ENCODE measurements at regions not wholly inside any gene's neighbourhood (a gene's known extent, or its start where the extent isn't known, plus 50 kb on each side); places are given as distances from the start of the nearest gene placed in this dataset.

DNA sequence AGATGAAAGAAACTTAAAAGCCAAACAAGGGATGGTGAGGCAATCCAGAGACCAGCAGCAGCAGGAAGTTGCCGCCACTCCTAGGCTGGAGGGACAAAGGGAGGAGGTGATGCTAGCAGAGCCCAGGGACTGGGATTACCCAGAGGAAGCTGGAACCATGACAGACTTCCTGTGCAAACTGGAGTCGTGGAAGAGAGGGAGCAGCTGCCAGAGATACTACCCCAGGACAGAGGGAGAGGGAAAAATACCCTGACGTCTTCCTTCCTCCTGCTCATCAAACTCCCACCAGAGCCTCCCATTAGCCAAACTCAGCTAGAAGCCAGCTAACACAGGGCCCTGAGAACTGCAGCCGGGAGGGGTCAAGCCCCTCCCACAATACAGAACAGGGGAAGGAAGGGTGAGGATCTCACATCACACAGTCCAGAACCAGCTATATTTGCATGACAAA, 101.2 kb upstream of the KLF3 start:
- no peak for DNase-seq (ENCODE audit: low read depth)

DNA sequence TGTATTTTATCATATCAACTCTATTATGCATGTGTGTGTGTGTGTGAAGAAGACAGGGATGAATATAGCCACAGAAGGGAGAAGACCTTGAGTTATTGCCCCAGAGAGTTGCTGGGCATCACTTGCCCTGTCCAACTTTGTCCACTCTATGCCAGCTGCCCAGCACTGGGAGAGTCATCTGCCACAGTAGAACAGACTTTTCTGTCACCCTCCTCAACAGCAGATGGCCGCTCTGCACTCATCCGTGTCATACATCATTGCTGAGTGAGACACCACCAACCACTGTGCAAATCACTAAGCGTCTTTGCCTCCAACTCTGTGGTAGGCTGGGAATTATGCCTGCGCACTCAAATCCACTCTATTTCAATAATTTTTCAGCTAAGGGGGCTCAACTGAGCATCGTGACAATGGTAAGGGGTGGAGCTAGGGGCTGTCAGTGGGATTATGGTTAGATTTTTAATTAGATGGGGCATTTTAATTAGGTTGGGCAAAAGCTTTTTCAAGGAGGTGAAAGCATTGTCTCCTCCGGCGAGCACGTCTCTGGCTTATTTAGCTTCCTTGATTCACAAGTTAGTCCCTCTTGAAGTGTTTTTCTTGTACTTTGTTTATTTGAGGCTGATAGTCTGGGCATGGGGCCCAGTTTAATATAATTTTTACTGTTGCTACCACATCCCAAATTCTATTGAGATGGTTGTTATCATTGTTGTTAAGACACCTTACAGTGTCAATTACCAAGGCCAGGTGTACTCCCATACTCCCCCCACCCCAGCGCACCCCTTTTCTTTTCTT, 100.1 kb upstream of the KLF3 start:
- DNase-seq (ENCODE audit: low read depth) = no peak

DNA sequence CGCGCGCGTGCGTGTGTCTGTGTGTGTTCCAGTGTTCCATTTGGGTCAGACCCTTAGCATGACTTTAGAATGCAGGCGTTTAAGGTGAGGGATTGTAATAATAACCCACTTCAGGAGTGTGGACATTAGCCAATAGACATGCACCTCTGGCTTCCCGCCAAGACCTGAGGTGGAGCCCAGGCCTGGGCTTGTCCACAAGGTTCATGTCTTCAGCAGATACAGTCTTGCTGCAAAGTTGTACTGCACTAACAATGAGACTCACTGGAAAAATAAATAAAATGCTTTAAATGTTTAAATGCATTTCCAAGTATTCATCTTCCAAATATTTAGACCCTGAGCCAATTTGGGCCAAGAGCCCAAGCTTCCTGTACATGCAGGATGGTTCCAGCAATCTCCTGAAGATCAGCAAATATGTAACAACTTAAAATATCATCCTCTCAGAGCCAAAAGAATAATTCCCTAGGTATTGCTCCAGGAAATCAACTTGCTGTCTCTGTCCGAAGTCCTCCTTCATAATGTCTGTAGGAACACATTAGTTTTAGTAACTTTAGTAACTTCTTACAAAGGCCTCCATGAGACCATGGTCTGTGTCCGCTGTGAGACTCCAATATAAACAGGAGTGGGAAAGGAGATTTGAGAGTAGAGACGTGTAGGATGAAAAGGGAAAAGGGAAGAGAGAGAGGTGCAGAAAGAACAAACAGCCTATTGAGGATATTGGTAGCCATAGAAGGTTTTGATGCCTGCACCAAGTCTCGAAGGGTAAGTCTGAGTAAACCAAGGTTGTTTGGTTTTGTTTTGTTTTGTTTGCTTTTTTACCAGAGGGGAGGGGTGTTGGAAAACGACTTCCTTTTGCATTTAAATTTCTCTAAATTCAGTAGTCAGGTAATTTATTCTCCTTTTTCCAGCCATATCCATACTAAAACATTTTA, 98.5 kb upstream of the KLF3 start:
- DNase-seq (ENCODE audit: low read depth) = no peak

DNA sequence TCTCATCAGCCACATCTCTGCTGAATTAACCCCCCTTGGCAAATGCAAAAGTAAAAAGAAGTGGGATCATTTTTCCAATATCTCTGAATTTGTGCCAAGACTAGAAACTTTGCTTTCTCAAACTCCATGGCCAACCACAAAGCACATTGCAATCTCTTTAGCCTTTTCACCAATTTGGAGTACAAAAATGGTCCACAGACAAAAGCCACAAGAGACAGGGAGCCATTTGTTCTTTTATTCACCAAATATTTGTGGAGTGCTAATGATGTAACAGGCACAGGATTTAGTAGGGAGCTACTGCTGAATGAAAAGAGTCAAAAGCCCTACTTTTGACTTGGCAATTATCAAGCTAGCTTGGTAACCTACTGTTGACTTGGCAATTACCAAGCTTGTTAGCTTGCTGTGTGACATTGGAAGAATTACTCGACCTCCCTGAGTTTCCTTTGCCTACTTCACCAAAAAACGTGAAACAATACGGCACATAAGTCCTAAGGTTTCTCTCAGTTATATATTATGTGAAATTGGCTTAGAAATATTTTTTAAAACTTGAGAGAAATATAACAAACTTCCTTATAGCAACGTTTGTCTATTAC, 97.1 kb upstream of the KLF3 start:
- no peak for DNase-seq (ENCODE audit: low read depth)

DNA sequence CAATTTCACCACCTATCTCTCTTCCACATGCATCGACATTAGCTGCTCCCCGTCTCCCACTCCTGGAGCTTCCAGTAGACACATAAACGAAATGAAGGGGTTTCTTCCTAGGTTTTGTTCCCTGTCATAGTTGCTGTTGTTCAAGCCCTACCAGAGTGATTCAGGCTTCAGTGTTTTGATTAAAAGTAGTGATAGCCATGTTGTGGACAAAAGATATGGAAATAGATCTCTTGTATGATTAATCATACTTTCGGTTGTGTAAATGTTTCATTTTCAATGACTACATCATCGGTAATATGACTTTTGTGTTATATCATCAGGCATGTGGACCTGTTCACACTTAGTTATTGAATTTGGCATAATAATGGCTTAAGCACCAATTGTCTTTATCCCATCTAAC, 96.5 kb upstream of the KLF3 start:
- DNase-seq (ENCODE audit: low read depth) = no peak

DNA sequence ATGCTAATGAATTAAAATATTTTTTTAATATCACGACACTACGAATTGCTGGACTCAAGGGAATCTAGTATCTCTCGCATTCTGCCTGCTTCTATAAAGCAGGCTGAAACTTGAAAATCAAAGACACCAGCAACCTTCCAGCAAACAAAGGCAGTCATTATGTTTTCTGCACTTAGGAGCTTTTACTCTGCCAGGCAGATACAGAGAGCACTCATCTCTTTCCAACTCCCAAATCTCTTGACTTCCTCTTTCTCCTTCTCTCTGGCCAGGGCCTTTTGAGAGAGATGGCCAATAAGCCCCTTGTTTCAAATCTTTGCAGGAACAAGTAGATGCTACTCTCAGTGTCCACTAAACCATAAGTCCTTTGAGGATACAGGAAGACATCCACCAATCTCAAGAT, 95.2 kb upstream of the KLF3 start:
- no peak for DNase-seq (ENCODE audit: low read depth)

DNA sequence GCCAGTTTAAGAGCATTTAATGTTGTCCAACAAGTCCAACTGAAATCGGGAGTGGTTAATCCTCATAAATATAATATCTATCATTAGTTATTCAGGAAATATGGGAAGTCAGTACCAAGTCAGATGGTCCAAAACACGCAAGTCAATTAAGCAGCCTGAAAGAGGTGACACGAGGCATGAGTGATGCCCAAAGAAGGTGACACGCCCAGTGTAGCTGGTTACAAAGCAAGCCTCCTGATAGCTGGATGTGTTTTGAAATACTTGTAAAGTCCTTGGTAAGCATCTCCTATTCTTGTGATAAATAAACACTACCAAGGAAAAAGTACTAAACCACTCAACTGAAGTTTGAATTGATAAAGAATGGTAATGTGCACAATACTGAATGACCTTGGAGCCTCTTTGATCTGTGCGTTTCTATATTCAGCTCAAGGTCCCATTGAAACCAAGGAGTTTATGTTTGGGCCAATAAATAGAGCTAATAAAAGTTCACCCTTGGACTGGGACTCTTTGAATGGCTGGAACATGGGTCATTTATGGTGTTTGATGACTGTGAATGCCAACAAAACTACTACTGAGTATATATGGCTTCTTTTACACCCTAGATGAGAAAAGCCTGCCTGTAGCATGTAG, 93.2 kb upstream of the KLF3 start:
- no peak for DNase-seq (ENCODE audit: low read depth)

DNA sequence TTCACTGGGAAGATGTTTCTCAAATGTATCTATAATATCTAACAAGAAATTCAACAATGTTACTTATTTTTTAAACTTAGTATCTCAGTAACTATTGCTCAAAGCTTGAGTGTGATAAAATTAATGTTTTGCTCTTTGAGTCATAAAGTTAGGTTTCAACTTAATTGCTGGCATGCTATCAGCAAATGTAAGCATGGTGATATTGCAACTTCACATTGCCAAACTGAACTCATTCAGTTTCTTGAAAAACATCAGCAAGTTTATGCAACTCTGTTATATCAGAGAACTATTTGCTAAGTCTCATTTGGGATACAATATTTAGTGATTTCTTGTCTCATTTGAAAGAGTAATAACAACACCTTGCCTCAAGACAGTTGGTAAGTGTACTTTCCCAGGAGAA, 91.2 kb upstream of the KLF3 start:
- DNase-seq (ENCODE audit: low read depth) = no peak

DNA sequence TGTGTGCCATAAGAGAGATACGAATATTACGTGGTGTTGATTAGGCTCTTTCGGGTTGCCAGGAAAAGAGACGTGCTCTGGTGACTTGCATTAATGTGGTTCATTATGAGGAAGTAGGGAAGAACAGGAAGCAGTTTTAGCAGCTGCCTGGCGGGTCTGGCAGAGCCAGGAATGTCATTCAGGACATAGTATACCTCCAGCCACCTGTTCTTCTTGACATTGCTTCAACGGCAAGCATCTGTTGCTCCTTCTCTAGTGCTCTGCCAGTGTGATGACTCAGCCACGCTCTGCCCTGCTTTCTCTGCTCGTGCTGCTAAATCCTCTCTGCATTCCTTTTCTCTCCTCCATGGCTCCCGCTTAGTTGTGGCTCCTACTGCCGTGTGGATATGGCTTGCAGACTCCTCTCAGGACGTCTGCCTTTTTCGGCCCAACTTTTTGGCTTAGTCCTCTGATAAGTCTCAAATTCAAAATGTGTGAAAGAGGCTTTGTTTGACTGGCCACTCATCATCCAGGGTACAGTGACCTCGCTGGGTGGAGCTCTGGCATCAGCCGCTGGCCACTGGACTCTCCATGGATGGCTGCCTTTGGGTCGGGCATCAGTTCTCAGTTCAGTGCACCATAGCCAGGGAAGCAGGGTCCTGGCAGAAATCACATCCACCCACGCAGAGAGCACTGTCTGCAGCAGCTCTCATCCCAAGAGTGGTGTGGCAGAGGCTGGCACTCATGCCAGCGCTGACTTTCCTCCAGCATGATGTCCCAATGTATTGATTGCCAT, 89.3 kb upstream of the KLF3 start:
- DNase-seq (ENCODE audit: low read depth) = no peak

DNA sequence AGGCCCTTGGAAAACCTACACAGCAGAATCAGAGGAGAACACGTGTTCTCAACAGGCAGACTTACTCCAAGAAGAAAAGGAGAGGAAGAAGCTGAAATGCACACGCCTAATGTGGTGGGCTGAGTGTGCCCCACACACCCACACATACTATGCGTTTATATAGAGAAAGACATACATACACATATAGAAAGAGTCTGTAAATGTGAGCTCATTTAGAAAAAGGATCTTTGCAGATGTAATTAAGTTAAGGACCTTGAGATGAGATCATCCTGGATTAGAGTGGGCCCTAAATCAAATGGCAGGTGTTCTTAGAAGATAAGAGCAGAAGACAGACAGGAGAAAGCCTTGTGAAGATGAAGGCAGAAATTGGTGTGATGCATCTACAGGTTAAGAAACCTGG, 87.2 kb upstream of the KLF3 start:
- DNase-seq (ENCODE audit: low read depth) = no peak

DNA sequence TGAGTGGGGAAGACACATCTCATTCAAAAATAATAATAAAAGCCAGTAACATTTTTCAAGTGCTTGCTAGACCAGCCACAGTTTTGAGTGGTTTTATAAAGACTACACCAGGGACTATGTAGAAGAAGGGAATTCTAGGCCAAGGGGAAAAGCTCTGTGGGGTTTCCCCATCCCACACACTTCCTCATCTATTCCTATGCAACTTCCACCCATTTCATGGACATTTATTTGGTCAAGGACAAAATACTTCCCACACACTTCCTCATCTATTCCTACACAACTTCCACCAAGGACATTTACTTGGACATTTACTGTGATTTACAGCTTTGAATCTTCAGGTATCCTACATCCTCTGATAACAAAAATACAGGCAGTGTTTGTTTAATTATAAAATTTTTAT, 86.5 kb upstream of the KLF3 start:
- DNase-seq (ENCODE audit: low read depth) = no peak

DNA sequence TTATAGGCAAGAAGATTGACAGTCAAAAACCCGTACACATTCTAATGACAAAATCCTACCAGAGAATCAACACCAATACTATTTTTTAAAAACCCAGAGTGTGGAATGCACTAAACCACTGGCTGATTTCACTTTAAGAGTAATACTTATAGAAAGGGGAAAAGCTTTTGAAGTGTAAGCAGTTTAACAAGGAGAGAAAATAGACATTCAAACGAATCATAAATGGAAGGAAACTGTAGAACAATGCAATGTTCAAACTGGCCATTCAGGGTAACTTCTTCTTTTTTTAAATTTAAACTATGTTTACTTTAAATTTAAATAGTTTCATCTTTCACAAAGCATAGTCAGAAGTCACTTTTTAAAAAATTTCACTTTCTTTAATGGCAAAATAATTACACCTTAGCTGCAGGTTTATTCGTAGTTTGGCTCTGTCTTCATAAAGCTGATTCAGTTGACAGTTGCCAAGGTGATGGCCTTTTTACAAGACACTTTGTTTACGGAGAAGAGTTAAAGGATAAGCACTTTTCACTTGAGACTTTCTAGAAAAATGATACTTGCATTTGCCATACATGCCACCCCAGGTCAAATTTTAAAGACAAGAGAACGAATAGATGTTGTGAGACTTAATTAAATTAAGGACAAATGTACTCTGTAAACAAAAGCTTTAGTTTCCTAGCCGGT, 82.4 kb upstream of the KLF3 start:
- no peak for DNase-seq (ENCODE audit: low read depth)

DNA sequence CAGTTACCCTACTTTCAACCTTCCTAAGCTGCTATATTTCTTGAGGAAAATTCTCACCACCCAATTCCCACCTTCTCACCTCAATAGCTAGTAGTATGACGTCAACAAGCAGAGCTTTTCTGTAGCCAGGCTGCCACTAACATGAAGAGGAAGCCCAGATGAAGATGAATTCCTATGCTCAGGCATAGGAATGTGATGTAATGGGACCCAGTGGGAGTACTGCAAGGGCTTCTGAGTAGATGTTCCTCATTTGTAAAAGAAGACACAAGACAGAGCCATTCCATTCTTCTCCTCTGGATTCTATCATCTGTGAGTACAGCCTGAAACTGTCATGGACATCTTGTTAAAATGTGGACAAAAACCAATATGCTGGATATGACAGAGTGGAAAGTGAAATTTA, 81.6 kb upstream of the KLF3 start:
- DNase-seq (ENCODE audit: low read depth) = no peak

DNA sequence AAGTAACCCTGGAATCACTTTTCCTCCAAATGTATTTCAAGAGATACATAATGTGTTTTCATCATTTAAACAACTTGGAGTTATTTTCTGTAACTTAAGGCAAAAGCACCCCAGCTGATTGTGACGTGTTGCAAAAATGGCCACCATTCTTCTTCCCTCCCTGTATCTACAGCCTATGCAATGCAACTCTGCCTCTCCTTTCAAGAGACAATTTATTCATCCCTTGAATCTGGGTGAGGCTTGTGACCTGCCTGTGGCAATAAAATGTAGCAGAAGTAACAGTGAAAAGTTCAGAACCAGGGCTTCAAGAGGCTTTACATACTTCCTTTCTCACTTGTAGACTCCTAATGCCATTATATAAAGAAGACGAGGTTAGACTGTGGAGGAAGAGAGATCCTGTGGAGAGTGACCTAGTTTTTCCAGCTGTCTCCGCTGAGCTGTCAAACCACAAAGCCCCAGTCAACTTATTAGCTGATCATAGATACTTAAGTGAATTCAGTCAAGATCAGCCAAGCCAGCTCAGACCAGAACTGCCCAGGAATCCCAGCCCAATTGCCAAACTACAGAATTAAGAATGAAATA, 81.0 kb upstream of the KLF3 start:
- no peak for DNase-seq (ENCODE audit: low read depth)

DNA sequence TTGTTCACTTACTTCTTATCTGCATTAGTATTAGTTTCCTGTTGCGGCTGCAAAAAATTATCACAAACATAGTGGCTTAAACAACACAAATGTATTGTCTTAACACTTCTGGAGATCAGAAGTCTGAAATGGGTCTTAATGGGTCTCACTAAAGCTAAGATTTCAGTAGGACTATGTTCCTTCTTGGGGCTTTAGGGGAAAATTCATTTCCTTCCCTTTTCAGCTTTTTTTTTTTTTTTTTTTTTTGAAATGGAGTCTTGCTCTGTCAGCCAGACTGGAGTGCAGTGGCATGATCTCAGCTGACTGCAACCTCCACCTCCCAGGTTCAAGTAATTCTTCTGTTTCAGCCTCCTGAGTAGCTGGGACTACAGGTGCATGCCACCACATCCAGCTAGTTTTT, 78.1 kb upstream of the KLF3 start:
- no peak for DNase-seq (ENCODE audit: low read depth)

DNA sequence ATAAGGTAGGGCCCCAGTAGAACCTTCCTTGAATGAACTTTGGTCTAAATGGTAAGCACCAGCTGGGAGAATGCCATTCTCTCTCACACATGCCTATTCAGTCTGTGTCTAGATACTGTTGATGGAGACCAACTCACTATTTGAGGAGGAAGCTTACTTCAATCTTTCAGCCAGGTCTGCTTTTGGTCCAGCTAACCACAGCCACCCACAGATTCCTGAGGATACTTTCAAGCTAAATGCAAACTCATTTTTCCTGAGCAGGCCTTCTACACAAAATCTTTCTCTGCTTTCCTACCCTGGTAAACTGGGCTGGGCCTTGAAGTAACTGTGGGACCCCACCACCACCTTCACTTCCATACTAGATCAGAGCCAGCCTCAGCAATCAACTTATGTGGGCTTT, 76.9 kb upstream of the KLF3 start:
- DNase-seq (ENCODE audit: low read depth) = no peak

DNA sequence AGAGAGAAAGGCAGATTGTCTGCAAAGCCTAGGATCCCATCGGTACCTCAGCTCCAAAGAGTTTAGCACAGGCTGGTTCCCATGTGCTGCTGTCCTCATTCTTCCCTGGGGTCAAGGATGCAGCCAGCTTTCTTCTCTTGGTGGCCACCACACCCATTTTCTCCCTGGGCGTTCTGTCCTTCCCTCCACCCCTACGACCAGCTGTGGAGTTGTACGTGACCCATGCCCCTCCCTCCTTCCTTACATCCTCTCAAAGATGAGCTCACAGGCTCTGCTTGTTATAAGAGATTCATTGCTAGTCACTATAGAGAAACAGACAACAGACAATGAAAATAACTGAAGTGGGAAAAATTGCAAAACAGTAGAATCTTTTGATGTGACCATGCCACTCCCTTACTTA, 74.0 kb upstream of the KLF3 start:
- no peak for DNase-seq (ENCODE audit: low read depth)

DNA sequence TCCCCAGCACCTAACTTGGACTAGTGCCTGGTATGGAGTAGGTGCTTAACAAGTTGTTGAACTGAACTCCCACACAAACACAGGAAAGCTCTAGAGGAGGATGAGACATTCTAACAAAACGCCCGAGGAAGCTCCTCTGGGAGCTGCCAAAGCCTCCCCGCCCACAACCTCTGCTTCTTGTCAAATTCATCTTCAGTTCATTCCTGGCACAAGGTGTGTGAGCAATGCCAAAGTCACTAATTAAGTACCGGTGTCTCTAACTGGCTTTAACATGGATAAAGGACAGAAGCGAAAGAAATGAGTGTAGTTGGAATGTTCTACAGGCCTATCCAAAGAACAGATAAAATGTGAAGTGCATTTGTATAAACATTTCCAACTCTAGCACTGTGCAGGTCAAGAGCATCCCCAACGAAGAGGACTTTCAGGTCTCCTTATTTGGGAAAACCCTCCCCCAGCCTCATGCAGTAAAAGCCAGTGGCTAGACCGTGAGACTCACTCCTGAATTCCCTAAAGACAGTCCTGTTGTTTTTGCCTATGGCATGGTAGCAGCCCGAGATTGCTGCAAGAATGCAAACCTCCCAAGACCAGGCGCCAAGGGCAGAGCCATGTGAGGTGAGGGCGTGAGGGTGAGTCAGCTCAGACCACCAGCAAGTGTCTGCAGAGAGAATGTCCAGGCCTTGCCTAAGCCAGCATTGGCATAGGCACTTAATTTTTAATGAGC, 72.2 kb upstream of the KLF3 start:
- no peak for DNase-seq (ENCODE audit: low read depth)

DNA sequence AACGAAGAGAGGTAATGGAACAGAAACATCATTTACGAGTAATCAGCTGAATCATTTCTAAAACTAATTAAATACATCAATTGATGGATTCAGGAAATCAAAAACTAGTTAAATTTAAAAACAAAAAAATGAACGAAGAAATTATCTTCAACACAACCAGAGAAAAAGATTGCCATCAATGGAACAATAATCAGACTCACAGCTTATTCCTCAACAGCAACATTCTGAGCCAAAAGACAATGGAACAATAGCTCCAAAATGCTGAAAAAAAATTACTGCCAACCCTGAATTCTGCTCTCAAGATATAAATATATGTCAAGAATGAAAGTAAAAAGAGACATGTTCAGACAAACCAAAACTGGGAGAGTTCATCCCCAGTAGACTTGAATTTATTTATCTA, 65.5 kb upstream of the KLF3 start:
- DNase-seq (ENCODE audit: low read depth) = no peak

DNA sequence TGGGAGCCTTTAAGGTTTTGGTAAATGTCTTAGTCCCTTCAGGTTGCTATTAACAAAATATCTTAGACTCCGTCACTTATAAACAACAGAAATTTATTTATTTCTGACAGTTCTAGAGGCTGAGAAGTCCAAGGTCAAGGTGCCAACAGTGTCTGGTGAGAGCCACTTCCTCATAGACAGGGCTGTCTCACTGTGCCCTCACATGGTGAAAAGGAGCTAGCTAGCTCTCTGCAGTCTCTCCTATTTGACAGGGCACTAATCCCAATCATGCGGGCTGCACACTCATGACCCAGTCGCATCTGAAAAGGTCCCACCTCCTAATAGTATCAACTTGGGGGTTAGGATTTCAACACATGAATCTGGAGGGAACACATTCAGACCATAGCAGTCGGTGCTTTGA, 63.4 kb upstream of the KLF3 start:
- DNase-seq (ENCODE audit: low read depth) = no peak

All from stimulated activated CD8-positive, alpha-beta memory T cell treated with anti-CD3 and anti-CD28 coated beads, Interleukin-12 subunit alpha, Interleukin-12 subunit beta, amount 100 ng/mL, for 4 hours (primary cell).